Neural progenitor cell (in vitro differentiated cells): ENCODE measurements at regions not wholly inside any gene's neighbourhood (a gene's known extent, or its start where the extent isn't known, plus 50 kb on each side); places are given as distances from the start of the nearest gene placed in this dataset.

Source experiments
- EZH2 ChIP-seq: fragments of 200-600 bp; sonication (generic); IDR thresholded peaks from 2 replicates; pipeline ENCODE4 v1.6.1; 2017; ENCODE audit warnings: antibody characterized with exemption, mild to moderate bottlenecking, moderate library complexity
- TF ChIP-seq, protein P1 (sequence below): fragments of 200-600 bp; sonication (generic); IDR thresholded peaks from 2 replicates; pipeline ENCODE4 v1.5.1; 2017; ENCODE audit warnings: antibody characterized with exemption, mild to moderate bottlenecking

DNA sequence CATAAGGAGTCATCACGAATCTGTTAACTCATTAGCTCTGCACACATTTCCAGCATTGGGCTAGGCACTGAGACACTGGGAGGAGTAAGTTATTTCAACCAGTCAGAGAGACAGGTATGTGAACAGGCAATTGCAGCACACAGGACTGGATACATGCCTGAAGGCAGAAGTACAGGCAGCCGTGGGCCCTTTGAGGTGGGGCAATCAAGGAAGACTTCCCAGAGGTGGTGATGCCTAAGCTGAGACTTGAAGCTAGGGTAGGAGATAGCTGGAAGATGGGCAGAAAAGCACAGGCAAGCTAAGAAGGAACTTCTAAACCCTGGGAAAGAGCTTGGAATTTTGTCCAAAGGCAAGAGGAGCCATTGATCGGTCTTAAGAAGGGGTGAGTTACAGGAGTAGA, 249.7 kb downstream of the EMX2 start:
- TF ChIP-seq, protein P1, sequence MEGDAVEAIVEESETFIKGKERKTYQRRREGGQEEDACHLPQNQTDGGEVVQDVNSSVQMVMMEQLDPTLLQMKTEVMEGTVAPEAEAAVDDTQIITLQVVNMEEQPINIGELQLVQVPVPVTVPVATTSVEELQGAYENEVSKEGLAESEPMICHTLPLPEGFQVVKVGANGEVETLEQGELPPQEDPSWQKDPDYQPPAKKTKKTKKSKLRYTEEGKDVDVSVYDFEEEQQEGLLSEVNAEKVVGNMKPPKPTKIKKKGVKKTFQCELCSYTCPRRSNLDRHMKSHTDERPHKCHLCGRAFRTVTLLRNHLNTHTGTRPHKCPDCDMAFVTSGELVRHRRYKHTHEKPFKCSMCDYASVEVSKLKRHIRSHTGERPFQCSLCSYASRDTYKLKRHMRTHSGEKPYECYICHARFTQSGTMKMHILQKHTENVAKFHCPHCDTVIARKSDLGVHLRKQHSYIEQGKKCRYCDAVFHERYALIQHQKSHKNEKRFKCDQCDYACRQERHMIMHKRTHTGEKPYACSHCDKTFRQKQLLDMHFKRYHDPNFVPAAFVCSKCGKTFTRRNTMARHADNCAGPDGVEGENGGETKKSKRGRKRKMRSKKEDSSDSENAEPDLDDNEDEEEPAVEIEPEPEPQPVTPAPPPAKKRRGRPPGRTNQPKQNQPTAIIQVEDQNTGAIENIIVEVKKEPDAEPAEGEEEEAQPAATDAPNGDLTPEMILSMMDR: no peak
- no peak for TF ChIP-seq EZH2
